H7 (cell line): ENCODE measurements at regions not wholly inside any gene's neighbourhood (a gene's known extent, or its start where the extent isn't known, plus 50 kb on each side); places are given as distances from the start of the nearest gene placed in this dataset.
"Not testable (repeated sequence)": the region's sequence is repeated elsewhere in the genome, so short reads cannot be mapped to it uniquely, and the experiment has no call there.

Experiments
- DNase-seq: peaks from one replicate; pipeline ENCODE4 v3.0.0; 2012
- H3K27me3 ChIP-seq: 2 replicates; pipeline ENCODE4 v1.6.0; 2011; ENCODE audit warnings: mild to moderate bottlenecking, low read length; ENCODE audit not compliant: control insufficient read depth, insufficient read depth
- H3K36me3 ChIP-seq: replicated peaks from 2 replicates; pipeline ENCODE4 v1.5.1; 2011; ENCODE audit warnings: low read length; ENCODE audit not compliant: control insufficient read depth, insufficient read depth
- H3K4me3 ChIP-seq: 2 replicates; pipeline ENCODE4 v1.5.1; 2011; ENCODE audit warnings: low read depth, mild to moderate bottlenecking, control low read depth, low read length, moderate library complexity; ENCODE audit not compliant: insufficient read depth

DNA sequence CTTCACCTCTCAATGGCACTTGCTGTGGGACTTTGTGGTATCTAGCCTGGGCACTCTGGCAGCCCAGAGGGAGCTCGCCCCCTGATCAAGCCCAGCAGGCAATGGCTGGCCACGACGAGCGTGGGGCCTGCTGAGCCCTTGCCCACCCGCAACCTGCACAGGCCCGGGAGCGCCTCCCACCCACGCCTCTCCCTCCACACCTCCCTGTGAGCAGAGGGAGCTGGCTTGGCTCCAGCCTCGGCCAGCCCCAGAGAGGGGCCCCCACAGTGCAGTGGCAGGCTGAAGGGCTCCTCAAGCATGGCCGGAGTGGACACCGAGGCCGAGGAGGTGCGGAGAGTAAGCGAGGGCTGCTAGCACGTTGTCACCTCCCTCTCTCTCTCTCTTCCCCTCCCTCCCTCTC is 595.8 kb downstream of the TRIML1 start:
- no peak for DNase-seq
- Histone ChIP-seq H3K4me3 (no peak overlapping the region), H3K36me3 (no peaks in the 10 kb centered on the region), H3K27me3 (no peaks in the 10 kb centered on the region)

GRCh38 chr4:188737251-188738002 is 598.2 kb downstream of the TRIML1 start:
- DNase-seq = no peak
- H3K27me3 ChIP-seq = no peaks in the 10 kb centered on the region
- H3K36me3 ChIP-seq = no peaks in the 10 kb centered on the region
- H3K4me3 ChIP-seq = no peak overlapping the region

DNA sequence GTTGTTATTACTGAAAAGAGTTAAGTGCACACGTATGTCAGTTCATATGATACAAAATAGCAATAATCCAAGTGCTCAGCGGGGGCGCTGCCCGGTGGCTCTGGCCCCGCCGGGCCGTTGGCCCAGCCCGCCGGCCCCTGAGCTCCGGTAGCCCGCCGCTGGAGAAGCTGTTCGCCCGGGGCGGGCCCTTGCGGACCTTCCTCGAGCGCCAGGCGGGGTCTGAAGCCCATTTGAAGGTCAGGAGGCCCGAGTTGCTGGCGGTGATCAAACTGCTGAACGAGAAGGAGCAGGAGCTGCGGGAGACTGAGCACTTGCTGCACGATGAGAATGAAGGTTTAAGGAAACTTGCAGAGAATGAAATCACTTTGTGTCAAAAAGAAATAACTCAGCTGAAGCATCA is 599.0 kb downstream of the TRIML1 start:
- H3K4me3 ChIP-seq = peak overlapping the region; percentile 40
- H3K36me3 ChIP-seq, DNase-seq, H3K27me3 ChIP-seq: not testable (repeated sequence)

- not testable (repeated sequence) for H3K27me3 ChIP-seq, DNase-seq, H3K36me3 ChIP-seq, H3K4me3 ChIP-seq
Observed at GRCh38 chr4:188740172-188740571, 600.9 kb downstream of the TRIML1 start.

- not testable (repeated sequence) for DNase-seq, H3K27me3 ChIP-seq, H3K4me3 ChIP-seq, H3K36me3 ChIP-seq
Observed at GRCh38 chr4:188740791-188741190, 601.5 kb downstream of the TRIML1 start.

- Histone ChIP-seq H3K27me3 (no peaks in the 10 kb centered on the region), H3K4me3 (no peak overlapping the region), H3K36me3 (no peaks in the 10 kb centered on the region)
- no peak for DNase-seq
Observed at GRCh38 chr4:188754372-188755002, 615.2 kb downstream of the TRIML1 start.

GRCh38 chr4:188767496-188767895 is 628.3 kb downstream of the TRIML1 start:
- no peaks in the 10 kb centered on the region for H3K27me3 ChIP-seq
- H3K4me3 ChIP-seq = no peak overlapping the region
- no peak for DNase-seq
- H3K36me3 ChIP-seq = no peaks in the 10 kb centered on the region

GRCh38 chr4:188778905-188779304 is 639.7 kb downstream of the TRIML1 start:
- Histone ChIP-seq H3K36me3 (no peaks in the 10 kb centered on the region), H3K4me3 (no peak overlapping the region)
- DNase-seq = no peak

GRCh38 chr4:188779581-188779980 is 640.3 kb downstream of the TRIML1 start:
- DNase-seq = no peak
- Histone ChIP-seq H3K36me3 (no peaks in the 10 kb centered on the region), H3K4me3 (no peak overlapping the region), H3K27me3 (no peaks in the 10 kb centered on the region)

More at GRCh38 chr4:188778905-188779304, 639.7 kb downstream of the TRIML1 start:
- H3K27me3 ChIP-seq = no peaks in the 10 kb centered on the region

DNA sequence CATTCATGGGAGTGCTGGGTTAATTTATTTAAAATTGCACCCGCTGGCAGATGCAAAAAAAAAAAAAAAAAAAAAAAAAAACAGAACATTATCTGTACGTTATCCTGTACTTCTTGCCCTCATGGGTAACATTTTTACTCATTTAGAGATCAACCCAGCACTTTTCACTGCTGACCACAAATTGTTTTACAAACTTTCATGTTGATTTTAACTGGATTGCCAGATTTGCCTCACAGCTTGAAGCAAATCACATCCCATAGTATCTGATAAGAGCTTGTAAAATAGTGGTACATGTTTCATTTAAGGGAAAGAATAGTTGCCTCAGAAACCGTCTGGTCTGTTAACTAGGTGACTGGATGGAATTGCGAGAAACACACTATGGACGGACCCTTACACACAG is 640.8 kb downstream of the TRIML1 start:
- no peaks in the 10 kb centered on the region for H3K36me3 ChIP-seq
- no peak for DNase-seq
- no peaks in the 10 kb centered on the region for H3K27me3 ChIP-seq
- no peak overlapping the region for H3K4me3 ChIP-seq

DNA sequence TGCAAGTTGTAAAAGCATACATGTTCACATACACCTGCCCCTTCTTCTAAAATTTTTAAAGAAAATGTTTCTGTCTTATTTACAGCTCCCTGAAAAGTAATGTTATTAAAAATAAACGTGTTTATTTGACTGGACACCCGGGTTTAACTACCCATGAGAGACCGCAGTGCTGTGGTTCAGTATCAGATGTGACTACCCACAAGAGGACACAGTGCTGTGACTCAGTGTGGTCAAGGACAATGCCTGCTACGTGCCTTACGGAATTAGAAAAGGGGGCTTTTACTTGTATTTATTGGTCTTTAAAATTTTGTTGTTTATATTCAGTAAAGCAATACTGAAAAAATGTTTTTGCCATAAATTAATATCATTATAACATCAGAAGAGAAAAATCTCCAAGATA is 641.4 kb downstream of the TRIML1 start:
- H3K4me3 ChIP-seq = no peak overlapping the region
- H3K27me3 ChIP-seq = no peaks in the 10 kb centered on the region
- H3K36me3 ChIP-seq = no peaks in the 10 kb centered on the region
- no peak for DNase-seq

GRCh38 chr4:188781655-188782054 is 642.4 kb downstream of the TRIML1 start:
- no peaks in the 10 kb centered on the region for H3K27me3 ChIP-seq
- no peak overlapping the region for H3K4me3 ChIP-seq
- H3K36me3 ChIP-seq = no peaks in the 10 kb centered on the region
- DNase-seq = peak; percentile 47

GRCh38 chr4:188783175-188783574 is 643.9 kb downstream of the TRIML1 start:
- Histone ChIP-seq H3K27me3 (no peaks in the 10 kb centered on the region), H3K36me3 (no peaks in the 10 kb centered on the region), H3K4me3 (no peak overlapping the region)
- DNase-seq = no peak

GRCh38 chr4:188783606-188784160 is 644.4 kb downstream of the TRIML1 start:
- H3K36me3 ChIP-seq = no peaks in the 10 kb centered on the region
- no peak for DNase-seq
- no peaks in the 10 kb centered on the region for H3K27me3 ChIP-seq
- no peak overlapping the region for H3K4me3 ChIP-seq

- DNase-seq, H3K4me3 ChIP-seq: not testable (repeated sequence)
Observed at GRCh38 chr4:188796600-188796999, 657.4 kb downstream of the TRIML1 start.

More at GRCh38 chr4:188796600-188796999, 657.4 kb downstream of the TRIML1 start:
- not testable (repeated sequence) for H3K27me3 ChIP-seq, H3K36me3 ChIP-seq
